PC-9 (cell line): ENCODE measurements at regions not wholly inside any gene's neighbourhood (a gene's known extent, or its start where the extent isn't known, plus 50 kb on each side); places are given as distances from the start of the nearest gene placed in this dataset.

ENCODE experiments used
- BruUV-seq: library from RNA; stranded (reverse); fragments of 400-500 nt; replicated peaks from 2 replicates; lab custom pipeline; 2021; lab: Mats Ljungman, UMichigan
- CTCF ChIA-PET: fragments of 300-600 bp; sonication (Branson Sonifier 250); formaldehyde crosslinking; loops from one replicate; lab custom pipeline; 2022; ENCODE audit warnings: antibody characterized with exemption; lab: Charles Lee
- POLR2A ChIA-PET: fragments of 300-600 bp; sonication (Branson Sonifier 250); formaldehyde crosslinking; loops from one replicate; lab custom pipeline; 2022; ENCODE audit warnings: antibody characterized with exemption; ENCODE audit not compliant: unreplicated experiment; lab: Charles Lee
- DNase-seq, 2 experiments: peaks; one replicate each; pipeline versions ENCODE4 v3.0.0 to v3.0.0-alpha.2; 2015 to 2022; ENCODE audit warnings: mixed read lengths in 1 of 2
- H2AFZ ChIP-seq: fragments of 200-600 bp; sonication (generic); 2 replicates; pipeline ENCODE4 v1.8.1; 2017; ENCODE audit warnings: antibody characterized with exemption
- H3F3A ChIP-seq: fragments of 200-600 bp; sonication (generic); 2 replicates; pipeline ENCODE4 v1.8.1; 2017; ENCODE audit warnings: antibody characterized with exemption, mild to moderate bottlenecking, low read depth; ENCODE audit not compliant: insufficient read depth
- H3K27ac ChIP-seq: fragments of 200-600 bp; sonication (generic); 2 replicates; pipeline ENCODE4 v1.6.1; 2016; ENCODE audit warnings: mixed run types
- H3K27me3 ChIP-seq: fragments of 200-600 bp; sonication (generic); 2 replicates; pipeline ENCODE4 v1.6.1; 2016; ENCODE audit warnings: low read depth, mixed run types; ENCODE audit not compliant: insufficient read depth
- H3K36me3 ChIP-seq: fragments of 200-600 bp; sonication (generic); 2 replicates; pipeline ENCODE4 v1.6.1; 2016; ENCODE audit warnings: low read depth, mixed run types
- H3K4me1 ChIP-seq: fragments of 200-600 bp; sonication (generic); replicated peaks from 2 replicates; pipeline ENCODE4 v1.6.1; 2016; ENCODE audit warnings: mixed run types; ENCODE audit not compliant: insufficient read depth
- H3K4me2 ChIP-seq: fragments of 200-600 bp; sonication (generic); 2 replicates; pipeline ENCODE4 v1.6.1; 2017; ENCODE audit warnings: mixed run types
- H3K4me3 ChIP-seq: fragments of 200-600 bp; sonication (generic); 2 replicates; pipeline ENCODE4 v1.6.1; 2016; ENCODE audit warnings: mixed run types
- H3K79me2 ChIP-seq: fragments of 200-600 bp; sonication (generic); 2 replicates; pipeline ENCODE4 v1.6.1; 2017; ENCODE audit warnings: low read depth, mixed run types
- H3K9me2 ChIP-seq: fragments of 200-600 bp; sonication (generic); 2 replicates; pipeline ENCODE4 v1.8.1; 2017; ENCODE audit warnings: mild to moderate bottlenecking; ENCODE audit not compliant: insufficient read depth
- H3K9me3 ChIP-seq: fragments of 200-600 bp; sonication (generic); 2 replicates; pipeline ENCODE4 v1.8.1; 2016; ENCODE audit warnings: low read depth; ENCODE audit not compliant: insufficient read depth
- H4K20me1 ChIP-seq: fragments of 200-600 bp; sonication (generic); 2 replicates; pipeline ENCODE4 v1.8.1; 2017; ENCODE audit not compliant: insufficient read depth
- EZH2 ChIP-seq: fragments of 200-600 bp; sonication (generic); IDR thresholded peaks from 2 replicates; pipeline ENCODE4 v1.8.0; 2017; ENCODE audit warnings: antibody characterized with exemption, low read depth
- intact Hi-C: fragments of 100-400 bp; cut with micrococcal nuclease; formaldehyde crosslinking; loops from one replicate; pipeline ENCODE4 v1.10.0; 2022; ENCODE audit not compliant: unreplicated experiment
- TF ChIP-seq, protein P1 (sequence below): fragments of 200-600 bp; sonication (generic); conservative IDR thresholded peaks from 2 replicates; pipeline ENCODE4 v1.6.1; 2017; ENCODE audit warnings: mixed run types, antibody characterized with exemption, mild to moderate bottlenecking, moderate library complexity

DNA sequence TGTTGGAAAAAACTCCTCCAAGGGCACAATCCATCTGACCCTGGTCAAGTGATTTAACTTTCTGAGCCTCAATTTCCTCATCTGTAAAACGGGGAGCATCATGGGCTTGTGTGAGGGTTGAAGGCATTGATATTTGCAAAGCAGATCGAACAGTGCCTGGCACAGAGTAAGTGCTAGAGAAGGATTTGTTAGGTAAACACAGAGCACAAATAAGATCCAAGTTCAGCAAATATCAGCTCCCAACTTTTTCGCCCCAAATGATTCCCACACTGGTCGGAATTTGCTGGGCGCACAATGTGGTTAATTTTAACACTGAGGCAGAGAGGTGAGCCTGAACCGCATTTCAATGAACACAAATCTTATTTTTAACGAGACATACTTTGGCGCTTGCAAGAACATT, 76.3 kb upstream of the ATP2B2 start:
- Histone ChIP-seq H3K4me2 (no peak overlapping the region), H4K20me1 (no peaks in the 10 kb centered on the region), H2AFZ (no peak overlapping the region), H3K27ac (no peak overlapping the region), H3K9me3 (no peaks in the 10 kb centered on the region), H3K27me3 (peaks cover 99% of the 10 kb centered on the region), H3K4me3 (no peak overlapping the region), H3F3A (no peaks in the 10 kb centered on the region), H3K4me1 (no peaks in the 10 kb centered on the region), H3K9me2 (no peaks in the 10 kb centered on the region), H3K79me2 (no peaks in the 10 kb centered on the region), H3K36me3 (no peaks in the 10 kb centered on the region)
- DNase-seq = no peak
- intact Hi-C loops = no loop called here
- CTCF ChIA-PET = no interaction called here
- no peak for TF ChIP-seq EZH2
- TF ChIP-seq, protein P1, sequence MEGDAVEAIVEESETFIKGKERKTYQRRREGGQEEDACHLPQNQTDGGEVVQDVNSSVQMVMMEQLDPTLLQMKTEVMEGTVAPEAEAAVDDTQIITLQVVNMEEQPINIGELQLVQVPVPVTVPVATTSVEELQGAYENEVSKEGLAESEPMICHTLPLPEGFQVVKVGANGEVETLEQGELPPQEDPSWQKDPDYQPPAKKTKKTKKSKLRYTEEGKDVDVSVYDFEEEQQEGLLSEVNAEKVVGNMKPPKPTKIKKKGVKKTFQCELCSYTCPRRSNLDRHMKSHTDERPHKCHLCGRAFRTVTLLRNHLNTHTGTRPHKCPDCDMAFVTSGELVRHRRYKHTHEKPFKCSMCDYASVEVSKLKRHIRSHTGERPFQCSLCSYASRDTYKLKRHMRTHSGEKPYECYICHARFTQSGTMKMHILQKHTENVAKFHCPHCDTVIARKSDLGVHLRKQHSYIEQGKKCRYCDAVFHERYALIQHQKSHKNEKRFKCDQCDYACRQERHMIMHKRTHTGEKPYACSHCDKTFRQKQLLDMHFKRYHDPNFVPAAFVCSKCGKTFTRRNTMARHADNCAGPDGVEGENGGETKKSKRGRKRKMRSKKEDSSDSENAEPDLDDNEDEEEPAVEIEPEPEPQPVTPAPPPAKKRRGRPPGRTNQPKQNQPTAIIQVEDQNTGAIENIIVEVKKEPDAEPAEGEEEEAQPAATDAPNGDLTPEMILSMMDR = no peak
- no TSS peak for BruUV-seq
- POLR2A ChIA-PET = no interaction called here

DNA sequence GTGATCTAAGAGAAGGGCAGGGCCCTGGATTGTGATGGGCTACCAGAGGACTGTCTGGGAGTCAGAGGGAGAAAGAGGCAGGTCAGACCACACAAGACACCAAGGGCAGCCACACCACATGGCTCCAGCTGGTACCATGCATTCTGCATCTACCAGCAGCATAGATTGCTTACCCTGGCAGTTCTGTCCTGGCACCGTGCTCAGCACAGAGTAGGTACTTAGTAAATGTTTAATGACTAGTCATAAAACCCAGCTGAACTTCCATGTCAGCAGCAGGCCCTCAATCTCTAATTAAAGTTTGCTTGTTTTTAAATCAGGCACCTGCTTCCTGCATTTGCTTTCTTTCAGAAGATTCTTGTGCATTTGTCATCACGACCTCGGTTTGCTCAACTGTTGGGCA, 77.3 kb upstream of the ATP2B2 start:
- H3K4me3 ChIP-seq = no peak overlapping the region
- no peaks in the 10 kb centered on the region for H3K4me1 ChIP-seq
- H3K9me3 ChIP-seq = no peaks in the 10 kb centered on the region
- no peak overlapping the region for H3K4me2 ChIP-seq
- H3F3A ChIP-seq = no peaks in the 10 kb centered on the region
- H4K20me1 ChIP-seq = no peaks in the 10 kb centered on the region; the same call in 1 of the 2 replicates
- H2AFZ ChIP-seq = no peak overlapping the region
- H3K27me3 ChIP-seq = peaks cover 98% of the 10 kb centered on the region
- no peak overlapping the region for H3K27ac ChIP-seq
- intact Hi-C loops = no loop called here
- H3K9me2 ChIP-seq = no peaks in the 10 kb centered on the region
- TF ChIP-seq EZH2 = no peak
- TF ChIP-seq, protein P1 = no peak
- CTCF ChIA-PET = no interaction called here
- H3K36me3 ChIP-seq = no peaks in the 10 kb centered on the region
- POLR2A ChIA-PET = no interaction called here
- no peaks in the 10 kb centered on the region for H3K79me2 ChIP-seq
- BruUV-seq = no TSS peak
- DNase-seq = no peak

DNA sequence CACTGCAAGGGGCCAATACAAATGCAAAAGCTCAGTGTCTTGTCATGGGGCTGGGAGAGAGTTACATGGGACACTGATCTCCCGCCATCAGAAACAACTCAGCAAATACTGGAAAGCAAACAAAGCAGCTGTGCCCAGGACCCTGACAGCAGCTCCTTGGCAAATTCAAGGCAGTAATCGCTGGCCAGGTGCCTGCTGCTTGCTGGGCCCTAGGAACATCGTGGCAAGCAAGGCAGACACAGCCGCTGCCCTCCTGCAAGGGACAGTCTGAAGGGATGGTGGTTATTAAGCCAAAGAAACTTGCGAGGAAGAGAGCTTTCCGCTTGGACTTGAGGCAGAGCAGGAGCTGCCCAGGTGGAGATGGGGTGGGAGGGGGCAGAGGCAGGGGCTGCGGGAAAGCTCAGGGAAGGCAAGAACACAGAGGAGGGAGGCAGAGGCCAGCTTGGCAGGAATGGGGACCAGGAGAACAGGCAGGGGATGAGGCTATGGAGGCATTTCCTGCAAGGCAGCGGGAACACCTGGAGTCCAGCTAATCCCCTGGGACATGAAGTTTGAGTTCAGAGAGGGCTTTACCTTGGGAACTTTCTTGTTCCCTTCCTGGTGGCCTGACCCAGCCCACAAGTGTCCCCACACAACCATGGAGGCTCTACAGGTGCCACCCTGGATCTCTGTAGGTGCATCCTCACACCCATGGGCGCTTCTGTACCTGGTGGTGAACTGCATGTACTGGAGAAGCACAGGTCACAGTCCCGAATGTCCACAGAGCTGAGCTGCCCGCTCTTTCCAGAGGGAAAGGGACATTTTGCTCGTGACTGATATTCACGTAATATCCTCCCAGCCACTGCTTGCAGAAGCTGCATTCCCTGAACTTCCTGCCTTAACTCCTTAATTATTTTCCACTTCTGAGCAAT, 78.7 kb upstream of the ATP2B2 start:
- Histone ChIP-seq H3K4me1 (no peaks in the 10 kb centered on the region), H3K36me3 (no peaks in the 10 kb centered on the region), H3K79me2 (no peaks in the 10 kb centered on the region), H3F3A (no peaks in the 10 kb centered on the region), H2AFZ (no peak overlapping the region), H3K9me3 (no peaks in the 10 kb centered on the region), H3K9me2 (no peaks in the 10 kb centered on the region), H3K4me3 (no peak overlapping the region), H4K20me1 (no peaks in the 10 kb centered on the region; the same call in 1 of the 2 replicates), H3K4me2 (no peak overlapping the region), H3K27ac (no peak overlapping the region), H3K27me3 (peaks cover 98% of the 10 kb centered on the region)
- no TSS peak for BruUV-seq
- TF ChIP-seq, protein P1 = no peak
- TF ChIP-seq EZH2 = no peak
- ChIA-PET CTCF (no interaction called here), POLR2A (no interaction called here)
- intact Hi-C loops = no loop called here
- DNase-seq = no peak
